IMR-90 (cell line): ENCODE measurements at regions not wholly inside any gene's neighbourhood (a gene's known extent, or its start where the extent isn't known, plus 50 kb on each side); places are given as distances from the start of the nearest gene placed in this dataset.

Experiments used
- ATAC-seq: fragments of 200-7000 bp; cut with Tn5 transposase; 2 replicates; pipeline ENCODE4 v1.9.1; 2020; ENCODE audit warnings: low read depth, mild to moderate bottlenecking, moderate library complexity
- BruUV-seq: library from RNA; stranded (reverse); fragments of 400-500 nt; replicated peaks from 2 replicates; lab custom pipeline; 2021; lab: Mats Ljungman, UMichigan
- CTCF ChIA-PET: fragments of 300-600 bp; formaldehyde crosslinking; extraction: SDS; loops from one replicate; lab custom pipeline; 2021; ENCODE audit warnings: antibody characterized with exemption; lab: Yijun Ruan, JAX
- POLR2A ChIA-PET: fragments of 300-600 bp; sonication (Branson Sonifier 250); formaldehyde crosslinking; loops from one replicate; lab custom pipeline; 2022; ENCODE audit warnings: antibody characterized with exemption; ENCODE audit not compliant: unreplicated experiment; lab: Charles Lee
- DNase-seq: peaks from one replicate; pipeline ENCODE4 v3.0.0; 2013
- H2AFZ ChIP-seq: replicated peaks from 2 replicates; pipeline ENCODE3; 2013; ENCODE audit warnings: low read length, mild to moderate bottlenecking; ENCODE audit not compliant: poor library complexity
- H2AK5ac ChIP-seq: 2 replicates; pipeline ENCODE4 v1.6.1; 2013; ENCODE audit warnings: low read depth, low read length, inconsistent platforms
- H2AK9ac ChIP-seq: replicated peaks from 2 replicates; pipeline ENCODE3; 2013; ENCODE audit warnings: mild to moderate bottlenecking, low read depth, low read length, moderate library complexity; ENCODE audit not compliant: poor library complexity
- H2BK120ac ChIP-seq: 2 replicates; pipeline ENCODE4 v1.6.1; 2013; ENCODE audit warnings: low read depth, low read length, inconsistent platforms
- H2BK15ac ChIP-seq: 3 replicates; pipeline ENCODE4 v1.6.1; 2013; ENCODE audit warnings: low read depth, low read length, inconsistent platforms
- H2BK20ac ChIP-seq: 2 replicates; pipeline ENCODE4 v1.6.1; 2013; ENCODE audit warnings: low read depth, mild to moderate bottlenecking, inconsistent platforms, low read length, moderate library complexity
- H2BK5ac ChIP-seq: 2 replicates; pipeline ENCODE4 v1.6.1; 2013; ENCODE audit warnings: mild to moderate bottlenecking, low read depth, low read length, inconsistent platforms; ENCODE audit not compliant: poor library complexity, severe bottlenecking
- H3K14ac ChIP-seq: replicated peaks from 2 replicates; pipeline ENCODE4 v1.6.1; 2013; ENCODE audit warnings: low read depth, low read length, inconsistent platforms
- H3K18ac ChIP-seq: 2 replicates; pipeline ENCODE4 v1.6.1; 2013; ENCODE audit warnings: low read depth, low read length, control low read depth
- H3K23ac ChIP-seq: 2 replicates; pipeline ENCODE4 v1.6.1; 2013; ENCODE audit warnings: low read depth, low read length, inconsistent platforms
- H3K27ac ChIP-seq: 2 replicates; pipeline ENCODE4 v1.5.1; 2013; ENCODE audit warnings: mild to moderate bottlenecking, control low read depth, low read length; ENCODE audit not compliant: insufficient read depth
- H3K27me3 ChIP-seq: 2 replicates; pipeline ENCODE4 v1.6.1; 2013; ENCODE audit warnings: low read length; ENCODE audit not compliant: control insufficient read depth, insufficient read depth
- H3K36me3 ChIP-seq: 2 replicates; pipeline ENCODE4 v1.6.1; 2013; ENCODE audit warnings: low read length, mixed read lengths; ENCODE audit not compliant: control insufficient read depth, insufficient read depth
- H3K4ac ChIP-seq: 2 replicates; pipeline ENCODE4 v1.6.1; 2013; ENCODE audit warnings: low read depth, low read length, inconsistent platforms
- H3K4me1 ChIP-seq: 2 replicates; pipeline ENCODE4 v1.6.1; 2013; ENCODE audit warnings: low read length, mixed read lengths; ENCODE audit not compliant: control insufficient read depth, insufficient read depth
- H3K4me2 ChIP-seq: 2 replicates; pipeline ENCODE4 v1.6.1; 2013; ENCODE audit warnings: low read depth, mild to moderate bottlenecking, control low read depth, low read length, moderate library complexity
- H3K4me3 ChIP-seq: 2 replicates; pipeline ENCODE4 v1.5.1; 2013; ENCODE audit warnings: low read depth, mild to moderate bottlenecking, control low read depth, low read length, moderate library complexity; ENCODE audit not compliant: insufficient read depth
- H3K56ac ChIP-seq: 2 replicates; pipeline ENCODE4 v1.6.1; 2013; ENCODE audit warnings: low read length, inconsistent platforms; ENCODE audit not compliant: insufficient read depth; ENCODE audit errors: extremely low read depth
- H3K79me1 ChIP-seq, 2 experiments: 2 replicates each; pipeline ENCODE4 v1.6.1; 2013; ENCODE audit warnings: low read length in 2 of 2, inconsistent platforms in 1 of 2, low read depth in 1 of 2
- H3K9ac ChIP-seq: 2 replicates; pipeline ENCODE4 v1.6.1; 2013; ENCODE audit warnings: low read depth, low read length, control low read depth
- H3K9me1 ChIP-seq: 2 replicates; pipeline ENCODE4 v1.6.1; 2013; ENCODE audit warnings: low read length, inconsistent platforms; ENCODE audit not compliant: insufficient read depth
- H3K9me3 ChIP-seq: 2 replicates; pipeline ENCODE4 v1.6.1; 2013; ENCODE audit warnings: low read length; ENCODE audit not compliant: control insufficient read depth, insufficient read depth
- H4K20me1 ChIP-seq: 2 replicates; pipeline ENCODE4 v1.6.1; 2013; ENCODE audit warnings: low read length, inconsistent platforms; ENCODE audit not compliant: insufficient read depth
- H4K5ac ChIP-seq: 2 replicates; pipeline ENCODE4 v1.6.1; 2013; ENCODE audit warnings: mild to moderate bottlenecking, low read depth, low read length, control low read depth
- H4K8ac ChIP-seq, 2 experiments: 2 replicates each; pipeline ENCODE4 v1.6.1; 2013; ENCODE audit warnings: low read depth in 2 of 2, low read length in 2 of 2, control low read depth in 1 of 2, inconsistent platforms in 1 of 2
- H4K91ac ChIP-seq: 2 replicates; pipeline ENCODE4 v1.6.1; 2013; ENCODE audit warnings: low read depth, low read length, inconsistent platforms; ENCODE audit not compliant: insufficient read depth
- BHLHE40 ChIP-seq: fragments of 150-350 bp; IDR thresholded peaks from 2 replicates; pipeline ENCODE4 v1.6.1; 2016; ENCODE audit warnings: mild to moderate bottlenecking, low read depth, low read length
- CEBPB ChIP-seq: IDR thresholded peaks from 2 replicates; pipeline ENCODE4 v1.6.1; 2012; ENCODE audit warnings: low read depth, low read length, improper control_type of control experiment
- CTCF ChIP-seq: conservative IDR thresholded peaks from 2 replicates; pipeline ENCODE4 v1.5.1; 2012; ENCODE audit warnings: mild to moderate bottlenecking, low read depth, low read length, improper control_type of control experiment
- MAFK ChIP-seq: IDR thresholded peaks from 2 replicates; pipeline ENCODE4 v1.6.1; 2012; ENCODE audit warnings: low read depth, low read length, improper control_type of control experiment
- MXI1 ChIP-seq: IDR thresholded peaks from 2 replicates; pipeline ENCODE4 v1.6.1; 2012; ENCODE audit warnings: low read depth, mild to moderate bottlenecking, low read length, moderate library complexity, borderline replicate concordance
- NFE2L2 ChIP-seq: fragments of 150-350 bp; IDR thresholded peaks from 2 replicates; pipeline ENCODE4 v1.6.1; 2016; ENCODE audit warnings: low read depth, mild to moderate bottlenecking, low read length
- POLR2A ChIP-seq: IDR thresholded peaks from 2 replicates; pipeline ENCODE4 v1.6.1; 2012; ENCODE audit warnings: mild to moderate bottlenecking, low read depth, low read length
- RAD21 ChIP-seq: IDR thresholded peaks from 2 replicates; pipeline ENCODE4 v1.6.1; 2012; ENCODE audit warnings: low read length, improper control_type of control experiment
- RCOR1 ChIP-seq: IDR thresholded peaks from 2 replicates; pipeline ENCODE4 v1.6.1; 2012; ENCODE audit warnings: mild to moderate bottlenecking, low read length, improper control_type of control experiment; ENCODE audit not compliant: insufficient replicate concordance
- RFX5 ChIP-seq: IDR thresholded peaks from 2 replicates; pipeline ENCODE4 v1.8.0; 2012; ENCODE audit warnings: low read depth, mild to moderate bottlenecking, low read length, moderate library complexity
- SMC3 ChIP-seq: fragments of 150-350 bp; IDR thresholded peaks from 2 replicates; pipeline ENCODE4 v1.6.1; 2016; ENCODE audit warnings: low read depth, mild to moderate bottlenecking, antibody characterized with exemption, low read length, moderate library complexity
- USF2 ChIP-seq: fragments of 150-350 bp; IDR thresholded peaks from 2 replicates; pipeline ENCODE4 v1.6.1; 2017; ENCODE audit warnings: mild to moderate bottlenecking, antibody characterized with exemption, low read length, low read depth
- WGBS, 2 experiments: methylation state at CpG; one replicate each; pipeline versions ENCODE4 v1.1.5 to v1.1.7; 2013; ENCODE audit warnings: missing lambda C conversion rate in 2 of 2; ENCODE audit not compliant: insufficient read length in 1 of 2; ENCODE audit errors: extremely low coverage in 2 of 2; 5-methylcytosine and 5-hydroxymethylcytosine counted together
- dilution Hi-C: fragments of 300-500 bp; cut with HindIII; formaldehyde crosslinking; loops from one replicate; pipeline ENCODE4 v1.14.3; 2018; ENCODE audit warnings: low sequenced_read_pairs; ENCODE audit not compliant: unreplicated experiment
- in situ Hi-C: fragments of 300-500 bp; cut with MboI; formaldehyde crosslinking; loops from 3 replicates; pipeline ENCODE4 v1.14.3; 2019; ENCODE audit warnings: low sequenced_read_pairs, inconsistent platforms, mixed read lengths
- intact Hi-C: fragments of 100-400 bp; cut with micrococcal nuclease; formaldehyde crosslinking; loops from 2 replicates; pipeline ENCODE4 v1.10.0; 2022

- H2AK5ac ChIP-seq = no peak overlapping the region
- intact Hi-C loops (no loop called here), dilution Hi-C loops (no loop called here), in situ Hi-C loops (no loop called here)
- H3K4me2 ChIP-seq = no peak overlapping the region
- ATAC-seq = no peak
- H2BK120ac ChIP-seq = no peak overlapping the region
- no CpG with 5 or more reads among the region's 1 CpG for WGBS, 2 experiments
- no peaks in the 10 kb centered on the region for H3K4me1 ChIP-seq
- H3K36me3 ChIP-seq = no peaks in the 10 kb centered on the region
- H3K4ac ChIP-seq = no peak overlapping the region
- ChIA-PET CTCF (no interaction called here), POLR2A (no interaction called here)
- no peak overlapping the region for H3K4me3 ChIP-seq
- H2BK5ac ChIP-seq = no peak overlapping the region
- BruUV-seq = no TSS peak
- no peak overlapping the region for H2BK20ac ChIP-seq
- no peaks in the 10 kb centered on the region for H3K27me3 ChIP-seq
- H3K9me3 ChIP-seq = 0 out of 2 replicates have a peak, but pooled peaks cover 2% of the 10 kb centered on the region
- H3K9ac ChIP-seq = no peak overlapping the region
- H2BK15ac ChIP-seq = no peak overlapping the region
- no peak overlapping the region for H4K8ac ChIP-seq
- H3K18ac ChIP-seq = no peak overlapping the region
- H3K23ac ChIP-seq = no peak overlapping the region
- DNase-seq = no peak
- H2AK9ac ChIP-seq = no peak overlapping the region
- H3K56ac ChIP-seq = no peak overlapping the region
- H4K91ac ChIP-seq = no peak overlapping the region
- H4K5ac ChIP-seq = no peak overlapping the region
- no peak overlapping the region for H2AFZ ChIP-seq
- TF ChIP-seq CEBPB = no peak
- TF ChIP-seq RFX5 = no peak
- no peak for TF ChIP-seq CTCF
- no peak for TF ChIP-seq SMC3
- TF ChIP-seq RAD21 = no peak
- TF ChIP-seq BHLHE40 = no peak
- no peak for TF ChIP-seq NFE2L2
- TF ChIP-seq MXI1 = no peak
- TF ChIP-seq POLR2A = no peak
- no peak for TF ChIP-seq USF2
- no peak for TF ChIP-seq RCOR1
- TF ChIP-seq MAFK = no peak
- no peaks in the 10 kb centered on the region for H3K9me1 ChIP-seq
- no peak overlapping the region for H3K27ac ChIP-seq
- no peaks in the 10 kb centered on the region for H4K20me1 ChIP-seq
- H3K14ac ChIP-seq = no peak overlapping the region
- H3K79me1 ChIP-seq = no peaks in the 10 kb centered on the region
Measured at GRCh38 chr6:91660893-91661292, 1074.0 kb upstream of the MAP3K7 start.
